ES-I3 (cell line): ENCODE measurements at regions not wholly inside any gene's neighbourhood (a gene's known extent, or its start where the extent isn't known, plus 50 kb on each side); places are given as distances from the start of the nearest gene placed in this dataset.
"Not testable (repeated sequence)": the region's sequence is repeated elsewhere in the genome, so short reads cannot be mapped to it uniquely, and the experiment has no call there.

ENCODE experiments used
- H3K36me3 ChIP-seq: 2 replicates; pipeline ENCODE4 v1.6.1; 2013; ENCODE audit warnings: mild to moderate bottlenecking, low read length, control low read depth, moderate library complexity; ENCODE audit not compliant: insufficient read depth
- H3K4me1 ChIP-seq: 2 replicates; pipeline ENCODE4 v1.6.1; 2013; ENCODE audit warnings: mild to moderate bottlenecking, control low read depth, low read length; ENCODE audit not compliant: insufficient read depth
- H3K9ac ChIP-seq: 2 replicates; pipeline ENCODE4 v1.6.1; 2013; ENCODE audit warnings: low read depth, mild to moderate bottlenecking, low read length, moderate library complexity
- H3K9me3 ChIP-seq: 2 replicates; pipeline ENCODE4 v1.6.1; 2013; ENCODE audit warnings: mild to moderate bottlenecking, low read length, moderate library complexity; ENCODE audit not compliant: control insufficient read depth, insufficient read depth

GRCh38 chr6:140493470-140493869 lies 1119.0 kb upstream of the CITED2 start:
- not testable (repeated sequence) for H3K9me3 ChIP-seq, H3K4me1 ChIP-seq, H3K9ac ChIP-seq, H3K36me3 ChIP-seq

- no peak overlapping the region for H3K9ac ChIP-seq
- H3K9me3 ChIP-seq = no peaks in the 10 kb centered on the region; the same call in 1 of the 2 replicates
- H3K36me3 ChIP-seq = no peaks in the 10 kb centered on the region
- no peaks in the 10 kb centered on the region for H3K4me1 ChIP-seq
Measured at GRCh38 chr6:140490081-140490480, 1115.6 kb upstream of the CITED2 start.

- H3K9me3 ChIP-seq = no peaks in the 10 kb centered on the region; the same call in 1 of the 2 replicates
- no peaks in the 10 kb centered on the region for H3K36me3 ChIP-seq
- no peaks in the 10 kb centered on the region for H3K4me1 ChIP-seq
- no peak overlapping the region for H3K9ac ChIP-seq
Measured at GRCh38 chr6:140487586-140487985, 1113.1 kb upstream of the CITED2 start.

GRCh38 chr6:140486450-140487361 lies 1112.3 kb upstream of the CITED2 start:
- H3K4me1 ChIP-seq = no peaks in the 10 kb centered on the region

GRCh38 chr6:140485740-140486449 lies 1111.4 kb upstream of the CITED2 start:
- no peaks in the 10 kb centered on the region for H3K4me1 ChIP-seq
- H3K9ac ChIP-seq = no peak overlapping the region
- H3K9me3 ChIP-seq = no peaks in the 10 kb centered on the region; the same call in 1 of the 2 replicates
- no peaks in the 10 kb centered on the region for H3K36me3 ChIP-seq

More at GRCh38 chr6:140486450-140487361, 1112.3 kb upstream of the CITED2 start:
- Histone ChIP-seq H3K9ac (no peak overlapping the region), H3K36me3 (no peaks in the 10 kb centered on the region), H3K9me3 (no peaks in the 10 kb centered on the region; the same call in 1 of the 2 replicates)

GRCh38 chr6:140480852-140481251 lies 1106.4 kb upstream of the CITED2 start:
- no peaks in the 10 kb centered on the region for H3K9me3 ChIP-seq
- H3K4me1 ChIP-seq = no peaks in the 10 kb centered on the region
- H3K9ac ChIP-seq = no peak overlapping the region
- H3K36me3 ChIP-seq = no peaks in the 10 kb centered on the region

GRCh38 chr6:140478631-140479030 lies 1104.2 kb upstream of the CITED2 start:
- Histone ChIP-seq H3K9me3 (no peaks in the 10 kb centered on the region), H3K36me3 (no peaks in the 10 kb centered on the region), H3K9ac (no peak overlapping the region), H3K4me1 (no peaks in the 10 kb centered on the region)

- Histone ChIP-seq H3K36me3 (no peaks in the 10 kb centered on the region), H3K4me1 (no peaks in the 10 kb centered on the region), H3K9ac (no peak overlapping the region), H3K9me3 (no peaks in the 10 kb centered on the region)
Measured at GRCh38 chr6:140475086-140475485, 1100.6 kb upstream of the CITED2 start.

GRCh38 chr6:140464720-140465119 lies 1090.3 kb upstream of the CITED2 start:
- 0 out of 2 replicates have a peak, but pooled peaks cover 12% of the 10 kb centered on the region for H3K9me3 ChIP-seq
- peaks cover 8% of the 10 kb centered on the region; the same call in 1 of the 2 replicates for H3K4me1 ChIP-seq
- no peaks in the 10 kb centered on the region for H3K36me3 ChIP-seq
- H3K9ac ChIP-seq = no peak overlapping the region

- Histone ChIP-seq H3K36me3 (no peaks in the 10 kb centered on the region), H3K9me3 (0 out of 2 replicates have a peak, but pooled peaks cover 5% of the 10 kb centered on the region), H3K9ac (no peak overlapping the region), H3K4me1 (peaks cover 8% of the 10 kb centered on the region; the same call in 1 of the 2 replicates)
Measured at GRCh38 chr6:140463312-140463710, 1088.9 kb upstream of the CITED2 start.

GRCh38 chr6:140462453-140463311 lies 1088.2 kb upstream of the CITED2 start:
- H3K9me3 ChIP-seq = 0 out of 2 replicates have a peak, but pooled peaks cover 5% of the 10 kb centered on the region
- no peaks in the 10 kb centered on the region for H3K36me3 ChIP-seq
- H3K9ac ChIP-seq = no peak overlapping the region

GRCh38 chr6:140462076-140462452 lies 1087.6 kb upstream of the CITED2 start:
- no peaks in the 10 kb centered on the region for H3K36me3 ChIP-seq
- peaks cover 8% of the 10 kb centered on the region; the same call in 1 of the 2 replicates for H3K4me1 ChIP-seq
- no peak overlapping the region for H3K9ac ChIP-seq
- H3K9me3 ChIP-seq = 0 out of 2 replicates have a peak, but pooled peaks cover 2% of the 10 kb centered on the region

More at GRCh38 chr6:140462453-140463311, 1088.2 kb upstream of the CITED2 start:
- peaks cover 8% of the 10 kb centered on the region; the same call in 1 of the 2 replicates for H3K4me1 ChIP-seq

- Histone ChIP-seq H3K36me3 (no peaks in the 10 kb centered on the region), H3K9ac (no peak overlapping the region), H3K4me1 (peaks cover 8% of the 10 kb centered on the region; the same call in 1 of the 2 replicates), H3K9me3 (no peaks in the 10 kb centered on the region)
Measured at GRCh38 chr6:140460267-140460666, 1085.8 kb upstream of the CITED2 start.

GRCh38 chr6:140459209-140459608 lies 1084.8 kb upstream of the CITED2 start:
- no peaks in the 10 kb centered on the region for H3K36me3 ChIP-seq
- no peaks in the 10 kb centered on the region for H3K9me3 ChIP-seq
- no peak overlapping the region for H3K9ac ChIP-seq

More at GRCh38 chr6:140459209-140459608, 1084.8 kb upstream of the CITED2 start:
- peaks cover 8% of the 10 kb centered on the region; the same call in 1 of the 2 replicates for H3K4me1 ChIP-seq
